ENCODE measurements at regions not wholly inside any gene's neighbourhood (a gene's known extent, or its start where the extent isn't known, plus 50 kb on each side); places are given as distances from the start of the nearest gene placed in this dataset.

DNA sequence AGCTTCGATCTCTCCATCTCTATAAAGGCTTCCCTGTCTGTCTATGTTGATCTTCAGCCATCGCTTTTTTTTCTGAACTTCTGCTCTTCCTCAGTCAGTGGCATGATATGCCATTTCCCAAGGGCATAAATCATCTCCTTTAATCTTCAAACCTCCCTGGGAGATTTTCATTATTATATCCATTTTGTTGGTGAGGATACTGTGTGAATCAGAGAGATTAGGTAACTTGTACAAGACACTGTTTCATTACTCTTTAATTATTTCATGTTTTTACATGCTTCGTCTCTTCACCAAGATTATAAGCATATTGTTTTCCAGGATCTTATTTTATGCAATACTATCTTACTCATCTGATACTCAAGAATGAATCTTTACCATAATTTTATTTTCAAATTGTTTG, 124.8 kb upstream of the ATP11B start:
- no peak overlapping the region for H3K27ac Mint-ChIP-seq (ENCODE audit: unreplicated experiment)
- no peaks in the 10 kb centered on the region for H3K9me3 Mint-ChIP-seq (ENCODE audit: unreplicated experiment)
- H3K36me3 Mint-ChIP-seq (ENCODE audit: unreplicated experiment), result no peaks in the 10 kb centered on the region
- TF ChIP-seq, protein P1, sequence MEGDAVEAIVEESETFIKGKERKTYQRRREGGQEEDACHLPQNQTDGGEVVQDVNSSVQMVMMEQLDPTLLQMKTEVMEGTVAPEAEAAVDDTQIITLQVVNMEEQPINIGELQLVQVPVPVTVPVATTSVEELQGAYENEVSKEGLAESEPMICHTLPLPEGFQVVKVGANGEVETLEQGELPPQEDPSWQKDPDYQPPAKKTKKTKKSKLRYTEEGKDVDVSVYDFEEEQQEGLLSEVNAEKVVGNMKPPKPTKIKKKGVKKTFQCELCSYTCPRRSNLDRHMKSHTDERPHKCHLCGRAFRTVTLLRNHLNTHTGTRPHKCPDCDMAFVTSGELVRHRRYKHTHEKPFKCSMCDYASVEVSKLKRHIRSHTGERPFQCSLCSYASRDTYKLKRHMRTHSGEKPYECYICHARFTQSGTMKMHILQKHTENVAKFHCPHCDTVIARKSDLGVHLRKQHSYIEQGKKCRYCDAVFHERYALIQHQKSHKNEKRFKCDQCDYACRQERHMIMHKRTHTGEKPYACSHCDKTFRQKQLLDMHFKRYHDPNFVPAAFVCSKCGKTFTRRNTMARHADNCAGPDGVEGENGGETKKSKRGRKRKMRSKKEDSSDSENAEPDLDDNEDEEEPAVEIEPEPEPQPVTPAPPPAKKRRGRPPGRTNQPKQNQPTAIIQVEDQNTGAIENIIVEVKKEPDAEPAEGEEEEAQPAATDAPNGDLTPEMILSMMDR (IDR thresholded peaks at IDR 0.05), result no peak
- DNase-seq (ENCODE audit: extremely low spot score, unreplicated experiment), result no peak
- H3K4me3 Mint-ChIP-seq (ENCODE audit: unreplicated experiment), result no peak overlapping the region
- peaks cover 8% of the 10 kb centered on the region for H3K4me1 Mint-ChIP-seq (ENCODE audit: unreplicated experiment)
- H3K27me3 Mint-ChIP-seq (ENCODE audit: unreplicated experiment), result peaks cover 17% of the 10 kb centered on the region

DNA sequence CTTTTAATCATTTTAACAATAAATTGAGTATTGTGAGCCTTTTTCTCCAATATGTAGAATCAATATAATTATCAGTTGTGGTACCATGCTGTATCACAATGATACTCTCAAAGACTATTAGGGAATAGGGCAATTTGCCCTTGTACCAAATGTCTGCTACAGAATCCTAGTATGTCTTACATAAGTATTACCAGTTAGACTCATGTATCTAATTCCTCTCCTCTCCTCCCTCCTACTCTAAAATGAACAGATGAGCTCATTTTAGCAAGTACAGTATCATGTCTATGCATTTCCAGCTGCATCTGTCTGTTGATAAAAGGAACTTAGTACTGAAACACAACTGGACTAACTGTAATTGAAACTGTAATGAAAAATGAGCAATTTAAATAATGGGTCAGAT, 124.3 kb upstream of the ATP11B start:
- H3K4me1 Mint-ChIP-seq (ENCODE audit: unreplicated experiment), result peaks cover 8% of the 10 kb centered on the region
- H3K4me3 Mint-ChIP-seq (ENCODE audit: unreplicated experiment), result no peak overlapping the region
- TF ChIP-seq, protein P1 (IDR thresholded peaks at IDR 0.05), result no peak
- no peaks in the 10 kb centered on the region for H3K36me3 Mint-ChIP-seq (ENCODE audit: unreplicated experiment)
- H3K9me3 Mint-ChIP-seq (ENCODE audit: unreplicated experiment), result no peaks in the 10 kb centered on the region
- DNase-seq (ENCODE audit: extremely low spot score, unreplicated experiment), result no peak
- H3K27ac Mint-ChIP-seq (ENCODE audit: unreplicated experiment), result no peak overlapping the region
- peaks cover 20% of the 10 kb centered on the region for H3K27me3 Mint-ChIP-seq (ENCODE audit: unreplicated experiment)

GRCh38 chr3:182671541-182671940, 121.8 kb upstream of the ATP11B start:
- Mint-ChIP-seq H3K27ac (ENCODE audit: unreplicated experiment) (no peak overlapping the region), H3K36me3 (ENCODE audit: unreplicated experiment) (no peaks in the 10 kb centered on the region), H3K27me3 (ENCODE audit: unreplicated experiment) (peaks cover 20% of the 10 kb centered on the region), H3K4me3 (ENCODE audit: unreplicated experiment) (no peak overlapping the region), H3K9me3 (ENCODE audit: unreplicated experiment) (no peaks in the 10 kb centered on the region), H3K4me1 (ENCODE audit: unreplicated experiment) (peaks cover 8% of the 10 kb centered on the region)
- DNase-seq (ENCODE audit: extremely low spot score, unreplicated experiment), result no peak
- TF ChIP-seq, protein P1 (IDR thresholded peaks at IDR 0.05), result no peak

DNA sequence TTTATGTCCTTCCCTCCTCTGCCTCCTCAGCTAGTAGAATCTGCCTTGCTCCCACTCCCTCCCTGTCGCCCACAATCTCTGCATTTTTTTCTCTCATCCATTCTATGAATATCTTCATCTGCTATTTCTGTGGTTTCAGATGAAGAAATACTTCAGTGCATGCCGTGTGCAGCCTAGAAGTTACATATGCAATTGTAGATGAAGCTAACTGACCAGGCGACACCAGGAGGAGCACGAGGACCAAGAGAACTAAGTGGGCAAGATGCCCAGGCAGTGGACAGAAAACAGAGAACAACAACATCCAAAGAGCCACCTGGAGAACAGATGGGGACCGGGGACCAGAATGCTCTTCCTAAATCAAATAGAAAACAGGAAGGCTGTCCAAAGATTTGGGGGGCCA, 121.4 kb upstream of the ATP11B start:
- no peak for DNase-seq (ENCODE audit: extremely low spot score, unreplicated experiment)
- peaks cover 20% of the 10 kb centered on the region for H3K27me3 Mint-ChIP-seq (ENCODE audit: unreplicated experiment)
- no peak overlapping the region for H3K4me3 Mint-ChIP-seq (ENCODE audit: unreplicated experiment)
- no peaks in the 10 kb centered on the region for H3K36me3 Mint-ChIP-seq (ENCODE audit: unreplicated experiment)
- no peak overlapping the region for H3K27ac Mint-ChIP-seq (ENCODE audit: unreplicated experiment)
- TF ChIP-seq, protein P1 (IDR thresholded peaks at IDR 0.05), result no peak
- peaks cover 8% of the 10 kb centered on the region for H3K4me1 Mint-ChIP-seq (ENCODE audit: unreplicated experiment)
- H3K9me3 Mint-ChIP-seq (ENCODE audit: unreplicated experiment), result no peaks in the 10 kb centered on the region

DNA sequence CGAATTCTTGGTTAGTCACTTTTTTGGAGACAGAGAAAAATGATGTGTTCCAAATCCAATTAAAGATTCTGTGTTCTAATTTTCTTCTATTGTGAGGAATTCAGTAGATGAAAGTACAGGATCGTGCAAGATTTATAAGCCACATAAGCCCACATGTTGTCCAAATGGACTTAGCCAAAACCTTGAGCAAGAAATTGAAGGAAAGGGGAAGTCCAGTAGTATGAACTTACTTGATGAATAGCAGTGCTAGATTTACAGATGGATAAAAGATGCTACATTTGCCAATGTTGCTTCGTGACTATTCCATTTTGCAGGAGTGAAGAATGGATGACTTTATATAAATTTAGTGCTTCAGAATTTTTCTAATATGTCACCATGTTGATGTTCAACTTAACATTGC, 120.0 kb upstream of the ATP11B start:
- no peak overlapping the region for H3K27ac Mint-ChIP-seq (ENCODE audit: unreplicated experiment)
- no peak overlapping the region for H3K4me3 Mint-ChIP-seq (ENCODE audit: unreplicated experiment)
- H3K9me3 Mint-ChIP-seq (ENCODE audit: unreplicated experiment), result no peaks in the 10 kb centered on the region
- TF ChIP-seq, protein P1 (IDR thresholded peaks at IDR 0.05), result no peak
- H3K4me1 Mint-ChIP-seq (ENCODE audit: unreplicated experiment), result peaks cover 1% of the 10 kb centered on the region
- peaks cover 26% of the 10 kb centered on the region for H3K27me3 Mint-ChIP-seq (ENCODE audit: unreplicated experiment)
- no peak for DNase-seq (ENCODE audit: extremely low spot score, unreplicated experiment)
- H3K36me3 Mint-ChIP-seq (ENCODE audit: unreplicated experiment), result no peaks in the 10 kb centered on the region

Data from osteocyte (in vitro differentiated cells).